Heart left ventricle (tissue), 16 donors: ENCODE measurements at regions not wholly inside any gene's neighbourhood (a gene's known extent, or its start where the extent isn't known, plus 50 kb on each side); places are given as distances from the start of the nearest gene placed in this dataset.

ENCODE experiments used
- ATAC-seq, 4 donors: fragments of 200-7000 bp; cut with Tn5 transposase; one replicate each; pipeline ENCODE4 v1.9.1; 2020 to 2022; ENCODE audit warnings: moderate library complexity in 4 of 4, mild to moderate bottlenecking in 3 of 4, moderate number of reproducible peaks in 1 of 4
- DNase-seq, 5 donors: peaks; one replicate each; pipeline ENCODE4 v3.0.0-alpha.2; 2020
- H3K27ac ChIP-seq, 12 donors: fragments of 200-600 bp; sonication (generic) in 4 of 12; one replicate each; pipeline versions ENCODE4 v1.5.0 to v1.8.0; 2016 to 2022; ENCODE audit warnings: mild to moderate bottlenecking in 2 of 12
- H3K27me3 ChIP-seq, 9 donors: fragments of 200-600 bp; sonication (generic) in 2 of 9; one replicate each; pipeline versions ENCODE4 v1.5.1 to v1.8.0; 2016 to 2022; ENCODE audit warnings: mild to moderate bottlenecking in 3 of 9
- H3K36me3 ChIP-seq, 9 donors: fragments of 200-600 bp; sonication (generic) in 2 of 9; one replicate each; pipeline versions ENCODE4 v1.5.0 to v1.8.0; 2018 to 2022; ENCODE audit warnings: mild to moderate bottlenecking in 2 of 9
- H3K4me1 ChIP-seq, 12 donors: fragments of 200-600 bp; sonication (generic) in 4 of 12; one replicate each; pipeline versions ENCODE4 v1.5.0 to v1.8.0; 2016 to 2022; ENCODE audit warnings: mild to moderate bottlenecking in 3 of 12
- H3K4me3 ChIP-seq, 12 donors: fragments of 200-600 bp; sonication (generic) in 4 of 12; one replicate each; pipeline versions ENCODE4 v1.5.0 to v1.8.0; 2017 to 2022; ENCODE audit warnings: mild to moderate bottlenecking in 9 of 12, moderate library complexity in 4 of 12
- H3K9me3 ChIP-seq, 12 donors: fragments of 200-600 bp; sonication (generic) in 4 of 12; one replicate each; pipeline versions ENCODE4 v1.5.0 to v1.8.0; 2016 to 2022; ENCODE audit warnings: mild to moderate bottlenecking in 1 of 12
- CTCF ChIP-seq, 12 donors: fragments of 200-600 bp; sonication (generic) in 4 of 12; IDR thresholded peaks; one replicate each; pipeline versions ENCODE4 v1.5.0 to v1.8.0; 2018 to 2022; ENCODE audit warnings: antibody characterized with exemption in 12 of 12, mild to moderate bottlenecking in 5 of 12
- POLR2A ChIP-seq, 2 donors: fragments of 450-650 bp; IDR thresholded peaks; one replicate each; pipeline ENCODE4 v1.6.1; 2017; ENCODE audit warnings: antibody characterized with exemption in 2 of 2, mild to moderate bottlenecking in 2 of 2, moderate library complexity in 2 of 2
- WGBS, 4 donors: extraction: QIAGEN DNeasy Blood & Tissue Kit in 2 of 4; methylation state at CpG; one replicate each; pipeline versions ENCODE4 v1.1.5 to v1.1.7; 2013 to 2018; 5-methylcytosine and 5-hydroxymethylcytosine counted together
- intact Hi-C, 10 donors: fragments of 100-400 bp; cut with DNase I; formaldehyde crosslinking; loops; one replicate each; pipeline versions ENCODE4 v1.11.1 to v1.14.2; 2022
- donor health status: ischemic (EF 13 %, LVEDD 7.1; RV severe dilation, severe dysfunction).
- donor health status: healthy with polysubstance abuse.
- donor health status: DM: no; HTN: yes; CAD: no.
- donor health status: DM: no; HTN: no; CAD: no.
- donor health status: ischemic (EF 25% LVEDD 6.9; RV normal size, moderate dysfunction).
- donor health status: ischemic (EF 25% LVEDD 5.7; RV mildly dilated, moderate dysfunction).
- donor health status: healthy.
- donor health status: DM: yes; HTN: yes; CAD: no.
- donor health status: ischemic (EF 35%, LVEDD 5.7; RV mildly dilated, moderate dysfunction).
- donor health status: nonischemic (EF 11% LVEDD 7.7; RV severe dilation, severe dysfunction).
- donor health status: DM: yes; HTN: yes; CAD: no.
- donor health status: PGD.
- donor health status: ischemic (EF 29% LVEDD 5.4; RV normal size, mild dysfunction).
- donor health status: nonischemic (EF 23%, LVEDD 6.1; RV moderate dilation, normal function).

GRCh38 chr3:145754605-145755289, 406.2 kb downstream of the PLOD2 start:
- H3K4me1 ChIP-seq: no peaks in the 10 kb centered on the region
- no peaks in the 10 kb centered on the region for H3K9me3 ChIP-seq
- no peaks in the 10 kb centered on the region for H3K27me3 ChIP-seq
- H3K27ac ChIP-seq: no peak overlapping the region
- no peak for DNase-seq
- ATAC-seq: no peak
- H3K4me3 ChIP-seq: no peak overlapping the region
- intact Hi-C loops: no loop called here
- 84 to 90% (median 87%) methylated on average over 3 of the region's 3 CpGs for WGBS, 4 donors
- TF ChIP-seq POLR2A (IDR thresholded peaks at IDR 0.05) (no peak), CTCF (IDR thresholded peaks at IDR 0.05) (no peak)
- H3K36me3 ChIP-seq: no peaks in the 10 kb centered on the region

- 64 to 80% (median 76%) methylated on average over 1 of the region's 1 CpG for WGBS, 4 donors
- intact Hi-C loops: no loop called here
Observed at GRCh38 chr3:145760036-145760435, 400.9 kb downstream of the PLOD2 start.

GRCh38 chr3:145767909-145768308, 393.1 kb downstream of the PLOD2 start:
- Histone ChIP-seq H3K27me3 (no peaks in the 10 kb centered on the region), H3K27ac (no peak overlapping the region), H3K4me1 (no peaks in the 10 kb centered on the region), H3K4me3 (no peak overlapping the region), H3K9me3 (peaks cover 0 to 9% (median 0%) of the 10 kb centered on the region in 12 donors), H3K36me3 (no peaks in the 10 kb centered on the region)
- intact Hi-C loops: no loop called here
- TF ChIP-seq POLR2A (IDR thresholded peaks at IDR 0.05): no peak
- peak in 8 of 12 donors; percentile 7 to 45 (median 25) for TF ChIP-seq CTCF (IDR thresholded peaks at IDR 0.05)
- DNase-seq (no peak), ATAC-seq (no peak)
- 0 to 82% (median 1%) methylated on average over 1 of the region's 1 CpG for WGBS, 4 donors

More at GRCh38 chr3:145760036-145760435, 400.9 kb downstream of the PLOD2 start:
- DNase-seq (no peak), ATAC-seq (no peak)
- TF ChIP-seq CTCF (IDR thresholded peaks at IDR 0.05) (no peak), POLR2A (IDR thresholded peaks at IDR 0.05) (no peak)
- Histone ChIP-seq H3K4me3 (no peak overlapping the region), H3K27ac (no peak overlapping the region), H3K36me3 (no peaks in the 10 kb centered on the region), H3K27me3 (no peaks in the 10 kb centered on the region), H3K9me3 (no peaks in the 10 kb centered on the region), H3K4me1 (no peaks in the 10 kb centered on the region)

- Histone ChIP-seq H3K4me3 (no peak overlapping the region), H3K27ac (no peak overlapping the region), H3K36me3 (no peaks in the 10 kb centered on the region), H3K27me3 (no peaks in the 10 kb centered on the region), H3K4me1 (peaks cover 0 to 3% (median 0%) of the 10 kb centered on the region in 12 donors), H3K9me3 (no peaks in the 10 kb centered on the region)
- TF ChIP-seq POLR2A (IDR thresholded peaks at IDR 0.05) (no peak), CTCF (IDR thresholded peaks at IDR 0.05) (peak; percentile 17 to 58 (median 38))
- 64 to 71% (median 66%) methylated on average over 4 of the region's 4 CpGs for WGBS, 4 donors
- DNase-seq (peak in 1 of 5 donors; percentile 10), ATAC-seq (no peak)
- intact Hi-C loops: loop anchor here in 3 of 10 donors (5.0 to 10.0 kb wide), 2 partner anchors 408 to 410 kb away; no protein-coding TSS in a partner anchor
Observed at GRCh38 chr3:145776782-145777408, 384.1 kb downstream of the PLOD2 start.
